ENCODE measurements at regions not wholly inside any gene's neighbourhood (a gene's known extent, or its start where the extent isn't known, plus 50 kb on each side); places are given as distances from the start of the nearest gene placed in this dataset.

GRCh38 chr5:123929055-123929474 lies 417.1 kb downstream of the CSNK1G3 start:
- TF ChIP-seq, protein P1, sequence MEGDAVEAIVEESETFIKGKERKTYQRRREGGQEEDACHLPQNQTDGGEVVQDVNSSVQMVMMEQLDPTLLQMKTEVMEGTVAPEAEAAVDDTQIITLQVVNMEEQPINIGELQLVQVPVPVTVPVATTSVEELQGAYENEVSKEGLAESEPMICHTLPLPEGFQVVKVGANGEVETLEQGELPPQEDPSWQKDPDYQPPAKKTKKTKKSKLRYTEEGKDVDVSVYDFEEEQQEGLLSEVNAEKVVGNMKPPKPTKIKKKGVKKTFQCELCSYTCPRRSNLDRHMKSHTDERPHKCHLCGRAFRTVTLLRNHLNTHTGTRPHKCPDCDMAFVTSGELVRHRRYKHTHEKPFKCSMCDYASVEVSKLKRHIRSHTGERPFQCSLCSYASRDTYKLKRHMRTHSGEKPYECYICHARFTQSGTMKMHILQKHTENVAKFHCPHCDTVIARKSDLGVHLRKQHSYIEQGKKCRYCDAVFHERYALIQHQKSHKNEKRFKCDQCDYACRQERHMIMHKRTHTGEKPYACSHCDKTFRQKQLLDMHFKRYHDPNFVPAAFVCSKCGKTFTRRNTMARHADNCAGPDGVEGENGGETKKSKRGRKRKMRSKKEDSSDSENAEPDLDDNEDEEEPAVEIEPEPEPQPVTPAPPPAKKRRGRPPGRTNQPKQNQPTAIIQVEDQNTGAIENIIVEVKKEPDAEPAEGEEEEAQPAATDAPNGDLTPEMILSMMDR (conservative IDR thresholded peaks at IDR 0.05; ENCODE audit: low read depth, low read length), result no peak
- H3K4me3 ChIP-seq (ENCODE audit: low read depth, low read length), result no peak overlapping the region
- no peak for DNase-seq (ENCODE audit: low read depth)

DNA sequence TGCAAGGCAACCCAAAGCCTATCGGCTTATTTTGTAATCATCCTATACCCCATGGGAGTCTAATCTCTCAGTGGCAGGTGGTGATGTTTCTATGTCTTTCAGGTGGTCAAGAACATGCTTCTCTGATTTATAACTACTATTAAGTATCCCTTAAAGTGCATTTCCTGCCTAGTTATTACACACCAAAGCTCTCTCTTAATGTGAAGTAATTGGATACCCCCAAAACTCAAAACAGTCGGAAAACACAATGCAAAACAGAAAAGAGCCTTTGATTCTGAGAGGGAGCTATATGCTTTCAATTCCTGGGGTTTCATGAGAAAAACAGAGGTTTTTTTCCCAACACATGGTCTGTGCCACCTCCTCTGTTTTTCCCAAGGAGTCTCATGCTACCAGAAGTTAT lies 416.4 kb downstream of the CSNK1G3 start:
- no peak for DNase-seq (ENCODE audit: low read depth)
- TF ChIP-seq, protein P1 (conservative IDR thresholded peaks at IDR 0.05; ENCODE audit: low read depth, low read length), result no peak
- no peak overlapping the region for H3K4me3 ChIP-seq (ENCODE audit: low read depth, low read length)

- TF ChIP-seq, protein P1 (conservative IDR thresholded peaks at IDR 0.05; ENCODE audit: low read depth, low read length), result no peak
- H3K4me3 ChIP-seq (ENCODE audit: low read depth, low read length), result no peak overlapping the region
- no peak for DNase-seq (ENCODE audit: low read depth)
These were observed 409.2 kb downstream of the CSNK1G3 start for GRCh38 chr5:123921193-123921592.

- DNase-seq (ENCODE audit: low read depth), result peak; percentile 72
- TF ChIP-seq, protein P1 (conservative IDR thresholded peaks at IDR 0.05; ENCODE audit: low read depth, low read length), result peak; percentile 2
These were observed 404.6 kb downstream of the CSNK1G3 start for GRCh38 chr5:123916345-123917121.

GRCh38 chr5:123914333-123914732 lies 402.4 kb downstream of the CSNK1G3 start:
- TF ChIP-seq, protein P1 (conservative IDR thresholded peaks at IDR 0.05; ENCODE audit: low read depth, low read length), result no peak
- no peak overlapping the region for H3K4me3 ChIP-seq (ENCODE audit: low read depth, low read length)
- DNase-seq (ENCODE audit: low read depth), result no peak

More at GRCh38 chr5:123916345-123917121, 404.6 kb downstream of the CSNK1G3 start:
- H3K4me3 ChIP-seq (ENCODE audit: low read depth, low read length), result no peak overlapping the region

- no peak for DNase-seq (ENCODE audit: low read depth)
- TF ChIP-seq, protein P1 (conservative IDR thresholded peaks at IDR 0.05; ENCODE audit: low read depth, low read length), result no peak
- no peak overlapping the region for H3K4me3 ChIP-seq (ENCODE audit: low read depth, low read length)
These were observed 395.4 kb downstream of the CSNK1G3 start for GRCh38 chr5:123907349-123907748.

Measured in choroid plexus epithelial cell (primary cell).